WTC11 (cell line): ENCODE measurements at regions not wholly inside any gene's neighbourhood (a gene's known extent, or its start where the extent isn't known, plus 50 kb on each side); places are given as distances from the start of the nearest gene placed in this dataset.

Source experiments
- ATAC-seq: fragments of 200-7000 bp; cut with Tn5 transposase; 2 replicates; pipeline ENCODE4 v1.10.0; 2021; ENCODE audit warnings: mild to moderate bottlenecking, moderate library complexity
- CTCF ChIA-PET: fragments of 300-600 bp; sonication (Branson Sonifier 250); formaldehyde crosslinking; loops from one replicate; lab custom pipeline; 2021; ENCODE audit warnings: antibody characterized with exemption; lab: Charles Lee
- POLR2A ChIA-PET: fragments of 350-600 bp; sonication (Branson Sonifier 250); formaldehyde crosslinking; loops from one replicate; lab custom pipeline; 2021; ENCODE audit warnings: antibody characterized with exemption; lab: Charles Lee
- DNase-seq: peaks from one replicate; pipeline ENCODE4 v3.0.0; 2021; ENCODE audit warnings: low spot score
- H3K27ac Mint-ChIP-seq: 2 replicates; pipeline ENCODE4 v1.8.0; 2021; ENCODE audit warnings: mixed read lengths
- H3K27me3 Mint-ChIP-seq: 2 replicates; pipeline ENCODE4 v1.8.0; 2021; ENCODE audit warnings: low read depth, mild to moderate bottlenecking, moderate library complexity, mixed read lengths
- H3K36me3 Mint-ChIP-seq: 2 replicates; pipeline ENCODE4 v1.8.0; 2021; ENCODE audit warnings: mixed read lengths
- H3K4me1 Mint-ChIP-seq: 2 replicates; pipeline ENCODE4 v1.8.0; 2022; ENCODE audit warnings: mixed read lengths
- H3K4me3 Mint-ChIP-seq: 2 replicates; pipeline ENCODE4 v1.8.0; 2021; ENCODE audit warnings: mild to moderate bottlenecking, moderate library complexity, mixed read lengths
- H3K9me3 Mint-ChIP-seq: 2 replicates; pipeline ENCODE4 v1.8.0; 2021; ENCODE audit warnings: mixed read lengths
- CTCF ChIP-seq: fragments of 200-600 bp; IDR thresholded peaks from 2 replicates; pipeline ENCODE4 v1.8.0; 2022; ENCODE audit warnings: antibody characterized with exemption
- E2F4 ChIP-seq: sonication (generic); formaldehyde crosslinking; IDR thresholded peaks from 2 replicates; pipeline ENCODE4 v1.8.1; 2022; ENCODE audit warnings: low read depth, mild to moderate bottlenecking, moderate library complexity, missing genetic modification reagents, borderline replicate concordance
- FOXJ3 ChIP-seq: sonication (generic); formaldehyde crosslinking; IDR thresholded peaks from 2 replicates; pipeline ENCODE4 v1.9.0; 2021; ENCODE audit warnings: missing genetic modification reagents, mild to moderate bottlenecking, borderline replicate concordance
- FOXK1 ChIP-seq: sonication (generic); formaldehyde crosslinking; IDR thresholded peaks from 2 replicates; pipeline ENCODE4 v1.8.0; 2022; ENCODE audit warnings: mild to moderate bottlenecking, moderate library complexity, missing genetic modification reagents
- GRHL2 ChIP-seq: fragments of 250-450 bp; sonication (Bioruptor Pico); IDR thresholded peaks from 2 replicates; pipeline ENCODE4 v1.8.0; 2022; ENCODE audit warnings: mild to moderate bottlenecking, moderate library complexity; ENCODE audit not compliant: insufficient replicate concordance, severe bottlenecking
- MYBL2 ChIP-seq: sonication (generic); formaldehyde crosslinking; IDR thresholded peaks from 2 replicates; pipeline ENCODE4 v1.8.1; 2023; ENCODE audit warnings: mild to moderate bottlenecking, moderate library complexity, missing genetic modification reagents
- OVOL2 ChIP-seq: fragments of 250-450 bp; sonication (Bioruptor Pico); IDR thresholded peaks from 2 replicates; pipeline ENCODE4 v1.9.0; 2021; ENCODE audit warnings: mild to moderate bottlenecking, borderline replicate concordance
- ZNF121 ChIP-seq: sonication (generic); formaldehyde crosslinking; IDR thresholded peaks from 2 replicates; pipeline ENCODE4 v1.8.0; 2023; ENCODE audit warnings: missing genetic modification reagents
- ZNF138 ChIP-seq: sonication (generic); formaldehyde crosslinking; conservative IDR thresholded peaks from 2 replicates; pipeline ENCODE4 v1.8.1; 2022; ENCODE audit warnings: mild to moderate bottlenecking, moderate library complexity, missing genetic modification reagents
- ZNF317 ChIP-seq: sonication (generic); formaldehyde crosslinking; IDR thresholded peaks from 2 replicates; pipeline ENCODE4 v1.8.1; 2023; ENCODE audit warnings: low read depth, mild to moderate bottlenecking, moderate library complexity, missing genetic modification reagents, borderline replicate concordance
- TF ChIP-seq, protein P1 (sequence below): sonication (generic); formaldehyde crosslinking; IDR thresholded peaks from 2 replicates; pipeline ENCODE4 v1.8.1; 2023; ENCODE audit warnings: mild to moderate bottlenecking, missing genetic modification reagents, borderline replicate concordance
- TF ChIP-seq, protein P2 (sequence below): fragments of 250-450 bp; sonication (Bioruptor Pico); IDR thresholded peaks from 2 replicates; pipeline ENCODE4 v1.9.0; 2021; ENCODE audit warnings: mild to moderate bottlenecking
- TF ChIP-seq, protein P3 (sequence below): sonication (generic); formaldehyde crosslinking; IDR thresholded peaks from 2 replicates; pipeline ENCODE4 v1.8.0; 2022; ENCODE audit warnings: mild to moderate bottlenecking, missing genetic modification reagents
- TF ChIP-seq, protein P4 (sequence below): sonication (generic); formaldehyde crosslinking; IDR thresholded peaks from 2 replicates; pipeline ENCODE4 v1.8.1; 2023; ENCODE audit warnings: mild to moderate bottlenecking, missing genetic modification reagents

- no peak for DNase-seq
- no peak for ATAC-seq
- no peaks in the 10 kb centered on the region for H3K27me3 Mint-ChIP-seq
- ChIA-PET CTCF (no interaction called here), POLR2A (no interaction called here)
- no peaks in the 10 kb centered on the region for H3K4me1 Mint-ChIP-seq
- H3K27ac Mint-ChIP-seq = no peak overlapping the region
- no peak overlapping the region for H3K4me3 Mint-ChIP-seq
- H3K9me3 Mint-ChIP-seq = no peaks in the 10 kb centered on the region
- no peak for TF ChIP-seq FOXJ3 (CRISPR knock-in tag)
- no peak for TF ChIP-seq GRHL2 (CRISPR knock-in tag)
- TF ChIP-seq, protein P1, sequence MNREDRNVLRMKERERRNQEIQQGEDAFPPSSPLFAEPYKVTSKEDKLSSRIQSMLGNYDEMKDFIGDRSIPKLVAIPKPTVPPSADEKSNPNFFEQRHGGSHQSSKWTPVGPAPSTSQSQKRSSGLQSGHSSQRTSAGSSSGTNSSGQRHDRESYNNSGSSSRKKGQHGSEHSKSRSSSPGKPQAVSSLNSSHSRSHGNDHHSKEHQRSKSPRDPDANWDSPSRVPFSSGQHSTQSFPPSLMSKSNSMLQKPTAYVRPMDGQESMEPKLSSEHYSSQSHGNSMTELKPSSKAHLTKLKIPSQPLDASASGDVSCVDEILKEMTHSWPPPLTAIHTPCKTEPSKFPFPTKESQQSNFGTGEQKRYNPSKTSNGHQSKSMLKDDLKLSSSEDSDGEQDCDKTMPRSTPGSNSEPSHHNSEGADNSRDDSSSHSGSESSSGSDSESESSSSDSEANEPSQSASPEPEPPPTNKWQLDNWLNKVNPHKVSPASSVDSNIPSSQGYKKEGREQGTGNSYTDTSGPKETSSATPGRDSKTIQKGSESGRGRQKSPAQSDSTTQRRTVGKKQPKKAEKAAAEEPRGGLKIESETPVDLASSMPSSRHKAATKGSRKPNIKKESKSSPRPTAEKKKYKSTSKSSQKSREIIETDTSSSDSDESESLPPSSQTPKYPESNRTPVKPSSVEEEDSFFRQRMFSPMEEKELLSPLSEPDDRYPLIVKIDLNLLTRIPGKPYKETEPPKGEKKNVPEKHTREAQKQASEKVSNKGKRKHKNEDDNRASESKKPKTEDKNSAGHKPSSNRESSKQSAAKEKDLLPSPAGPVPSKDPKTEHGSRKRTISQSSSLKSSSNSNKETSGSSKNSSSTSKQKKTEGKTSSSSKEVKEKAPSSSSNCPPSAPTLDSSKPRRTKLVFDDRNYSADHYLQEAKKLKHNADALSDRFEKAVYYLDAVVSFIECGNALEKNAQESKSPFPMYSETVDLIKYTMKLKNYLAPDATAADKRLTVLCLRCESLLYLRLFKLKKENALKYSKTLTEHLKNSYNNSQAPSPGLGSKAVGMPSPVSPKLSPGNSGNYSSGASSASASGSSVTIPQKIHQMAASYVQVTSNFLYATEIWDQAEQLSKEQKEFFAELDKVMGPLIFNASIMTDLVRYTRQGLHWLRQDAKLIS (CRISPR knock-in tag) = no peak
- no peak for TF ChIP-seq ZNF121
- TF ChIP-seq ZNF317 = no peak
- no peak for TF ChIP-seq MYBL2 (CRISPR knock-in tag)
- TF ChIP-seq CTCF = no peak
- no peak for TF ChIP-seq FOXK1
- TF ChIP-seq, protein P2, sequence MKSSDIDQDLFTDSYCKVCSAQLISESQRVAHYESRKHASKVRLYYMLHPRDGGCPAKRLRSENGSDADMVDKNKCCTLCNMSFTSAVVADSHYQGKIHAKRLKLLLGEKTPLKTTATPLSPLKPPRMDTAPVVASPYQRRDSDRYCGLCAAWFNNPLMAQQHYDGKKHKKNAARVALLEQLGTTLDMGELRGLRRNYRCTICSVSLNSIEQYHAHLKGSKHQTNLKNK (CRISPR knock-in tag) = no peak
- TF ChIP-seq, protein P3, sequence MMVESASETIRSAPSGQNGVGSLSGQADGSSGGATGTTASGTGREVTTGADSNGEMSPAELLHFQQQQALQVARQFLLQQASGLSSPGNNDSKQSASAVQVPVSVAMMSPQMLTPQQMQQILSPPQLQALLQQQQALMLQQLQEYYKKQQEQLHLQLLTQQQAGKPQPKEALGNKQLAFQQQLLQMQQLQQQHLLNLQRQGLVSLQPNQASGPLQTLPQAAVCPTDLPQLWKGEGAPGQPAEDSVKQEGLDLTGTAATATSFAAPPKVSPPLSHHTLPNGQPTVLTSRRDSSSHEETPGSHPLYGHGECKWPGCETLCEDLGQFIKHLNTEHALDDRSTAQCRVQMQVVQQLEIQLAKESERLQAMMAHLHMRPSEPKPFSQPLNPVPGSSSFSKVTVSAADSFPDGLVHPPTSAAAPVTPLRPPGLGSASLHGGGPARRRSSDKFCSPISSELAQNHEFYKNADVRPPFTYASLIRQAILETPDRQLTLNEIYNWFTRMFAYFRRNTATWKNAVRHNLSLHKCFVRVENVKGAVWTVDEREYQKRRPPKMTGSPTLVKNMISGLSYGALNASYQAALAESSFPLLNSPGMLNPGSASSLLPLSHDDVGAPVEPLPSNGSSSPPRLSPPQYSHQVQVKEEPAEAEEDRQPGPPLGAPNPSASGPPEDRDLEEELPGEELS = no peak
- TF ChIP-seq ZNF138 (CRISPR knock-in tag) = no peak
- no peaks in the 10 kb centered on the region for H3K36me3 Mint-ChIP-seq
Measured at GRCh38 chr16:63596716-63597115, 1525.1 kb downstream of the CDH11 start.

GRCh38 chr16:63592852-63593251, 1529.0 kb downstream of the CDH11 start:
- Mint-ChIP-seq H3K36me3 (no peaks in the 10 kb centered on the region), H3K4me1 (no peaks in the 10 kb centered on the region)
- ChIA-PET CTCF (no interaction called here), POLR2A (no interaction called here)
- ATAC-seq (no peak), DNase-seq (no peak)
- TF ChIP-seq, protein P4, sequence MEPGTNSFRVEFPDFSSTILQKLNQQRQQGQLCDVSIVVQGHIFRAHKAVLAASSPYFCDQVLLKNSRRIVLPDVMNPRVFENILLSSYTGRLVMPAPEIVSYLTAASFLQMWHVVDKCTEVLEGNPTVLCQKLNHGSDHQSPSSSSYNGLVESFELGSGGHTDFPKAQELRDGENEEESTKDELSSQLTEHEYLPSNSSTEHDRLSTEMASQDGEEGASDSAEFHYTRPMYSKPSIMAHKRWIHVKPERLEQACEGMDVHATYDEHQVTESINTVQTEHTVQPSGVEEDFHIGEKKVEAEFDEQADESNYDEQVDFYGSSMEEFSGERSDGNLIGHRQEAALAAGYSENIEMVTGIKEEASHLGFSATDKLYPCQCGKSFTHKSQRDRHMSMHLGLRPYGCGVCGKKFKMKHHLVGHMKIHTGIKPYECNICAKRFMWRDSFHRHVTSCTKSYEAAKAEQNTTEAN (CRISPR knock-in tag) = no peak
- TF ChIP-seq E2F4 (CRISPR knock-in tag) = no peak
- TF ChIP-seq OVOL2 (CRISPR knock-in tag) = no peak
- TF ChIP-seq, all 79 proteins: peak for 0
- Mint-ChIP-seq H3K27me3 (no peaks in the 10 kb centered on the region), H3K9me3 (no peaks in the 10 kb centered on the region), H3K27ac (no peak overlapping the region), H3K4me3 (no peak overlapping the region)
